ENCODE measurements at regions not wholly inside any gene's neighbourhood (a gene's known extent, or its start where the extent isn't known, plus 50 kb on each side); places are given as distances from the start of the nearest gene placed in this dataset.

GRCh38 chr9:13661014-13661413 is 381.5 kb upstream of the MPDZ start:
- FAIRE-seq = no peak

GRCh38 chr9:13651969-13652663 is 372.6 kb upstream of the MPDZ start:
- FAIRE-seq (no peak), DNase-seq (peak in 2 of 5 donors; percentile 14 to 19)
- intact Hi-C loops (cut with DNase I) = no loop called here
- Histone ChIP-seq H3K27me3 (ENCODE audit: control insufficient read depth, insufficient read depth, low read length) (no peaks in the 10 kb centered on the region), H3K9me3 (ENCODE audit: control insufficient read depth in 2 of 3, insufficient read depth in 1 of 3, low read length in 3 of 3) (peaks cover 0 to 6% (median 2%) of the 10 kb centered on the region in 3 donors), H3K4me3 (ENCODE audit: low read length in 3 of 3) (no peak overlapping the region), H3K4me1 (ENCODE audit: control insufficient read depth in 2 of 3, insufficient read depth in 2 of 3, low read depth in 1 of 3, low read length in 3 of 3) (no peaks in the 10 kb centered on the region), H3K27ac (ENCODE audit: low read depth in 2 of 2, low read length in 2 of 2) (no peak overlapping the region), H3K9ac (ENCODE audit: low read length in 3 of 3) (no peak overlapping the region), H3K36me3 (ENCODE audit: control insufficient read depth in 2 of 3, insufficient read depth in 3 of 3, low read length in 3 of 3) (no peaks in the 10 kb centered on the region)
- no peak for TF ChIP-seq CTCF (IDR thresholded peaks at IDR 0.05; ENCODE audit: borderline replicate concordance, extremely low read depth, insufficient read depth)

More at GRCh38 chr9:13661014-13661413, 381.5 kb upstream of the MPDZ start:
- Histone ChIP-seq H3K27ac (ENCODE audit: low read depth in 2 of 2, low read length in 2 of 2) (no peak overlapping the region), H3K4me3 (ENCODE audit: low read length in 3 of 3) (no peak overlapping the region), H3K4me1 (ENCODE audit: control insufficient read depth in 2 of 3, insufficient read depth in 2 of 3, low read depth in 1 of 3, low read length in 3 of 3) (no peaks in the 10 kb centered on the region), H3K36me3 (ENCODE audit: control insufficient read depth in 2 of 3, insufficient read depth in 3 of 3, low read length in 3 of 3) (no peaks in the 10 kb centered on the region), H3K27me3 (ENCODE audit: control insufficient read depth, insufficient read depth, low read length) (no peaks in the 10 kb centered on the region), H3K9me3 (ENCODE audit: control insufficient read depth in 2 of 3, insufficient read depth in 1 of 3, low read length in 3 of 3) (no peaks in the 10 kb centered on the region), H3K9ac (ENCODE audit: low read length in 3 of 3) (no peak overlapping the region)
- DNase-seq = no peak
- TF ChIP-seq CTCF (IDR thresholded peaks at IDR 0.05; ENCODE audit: borderline replicate concordance, extremely low read depth, insufficient read depth) = no peak
- intact Hi-C loops (cut with DNase I) = no loop called here

- no peaks in the 10 kb centered on the region for H3K4me1 ChIP-seq (ENCODE audit: control insufficient read depth in 2 of 3, insufficient read depth in 2 of 3, low read depth in 1 of 3, low read length in 3 of 3)
- DNase-seq = no peak
- FAIRE-seq = no peak
- no peak overlapping the region for H3K27ac ChIP-seq (ENCODE audit: low read depth in 2 of 2, low read length in 2 of 2)
- H3K4me3 ChIP-seq (ENCODE audit: low read length in 3 of 3) = no peak overlapping the region
- H3K36me3 ChIP-seq (ENCODE audit: control insufficient read depth in 2 of 3, insufficient read depth in 3 of 3, low read length in 3 of 3) = no peaks in the 10 kb centered on the region
- no peak for TF ChIP-seq CTCF (IDR thresholded peaks at IDR 0.05; ENCODE audit: borderline replicate concordance, extremely low read depth, insufficient read depth)
- no peak overlapping the region for H3K9ac ChIP-seq (ENCODE audit: low read length in 3 of 3)
- intact Hi-C loops (cut with DNase I) = no loop called here
- H3K9me3 ChIP-seq (ENCODE audit: control insufficient read depth in 2 of 3, insufficient read depth in 1 of 3, low read length in 3 of 3) = peaks cover 0 to 6% (median 2%) of the 10 kb centered on the region in 3 donors
- H3K27me3 ChIP-seq (ENCODE audit: control insufficient read depth, insufficient read depth, low read length) = no peaks in the 10 kb centered on the region
Observed at GRCh38 chr9:13651526-13651925, 372.0 kb upstream of the MPDZ start.

All from kidney (tissue), 13 donors.